Retinal pigment epithelial cell (primary cell): ENCODE measurements at regions not wholly inside any gene's neighbourhood (a gene's known extent, or its start where the extent isn't known, plus 50 kb on each side); places are given as distances from the start of the nearest gene placed in this dataset.

Experiments
- DNase-seq: peaks from one replicate; pipeline ENCODE4 v3.0.0-alpha.2; 2010; ENCODE audit warnings: low read depth
- H3K4me3 ChIP-seq: 2 replicates; pipeline ENCODE4 v1.5.1; 2011; ENCODE audit warnings: mild to moderate bottlenecking, low read length, control low read depth, moderate library complexity
- CTCF ChIP-seq: conservative IDR thresholded peaks from 2 replicates; pipeline ENCODE4 v1.5.1; 2011; ENCODE audit warnings: low read depth, low read length, control low read depth, inconsistent platforms

GRCh38 chr16:63174801-63175200, 1138.6 kb upstream of the CDH8 start:
- H3K4me3 ChIP-seq = no peak overlapping the region
- no peak for TF ChIP-seq CTCF
- no peak for DNase-seq

DNA sequence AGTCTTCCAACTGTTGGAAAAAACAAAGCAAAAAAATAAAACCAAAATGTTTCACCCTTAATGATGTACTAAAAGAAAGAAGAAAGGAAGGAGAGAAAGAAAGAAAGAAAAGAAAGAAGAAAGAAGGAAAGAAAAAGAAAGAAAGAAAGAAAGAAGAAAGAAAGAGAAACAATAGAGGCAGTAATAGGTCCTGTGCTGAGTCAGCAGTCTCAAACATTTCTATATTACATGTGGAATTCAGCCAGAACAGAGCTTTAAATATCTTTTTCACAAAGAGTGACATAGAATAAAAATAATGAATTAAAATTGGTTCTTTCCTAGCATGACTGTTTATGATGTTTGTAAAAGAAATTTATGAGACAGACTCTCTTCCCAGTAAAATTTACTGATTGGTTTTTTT, 1135.3 kb upstream of the CDH8 start:
- TF ChIP-seq CTCF = no peak
- no peak for DNase-seq
- H3K4me3 ChIP-seq = no peak overlapping the region

- DNase-seq = no peak
- no peak overlapping the region for H3K4me3 ChIP-seq
- no peak for TF ChIP-seq CTCF
These were observed 1132.9 kb upstream of the CDH8 start for GRCh38 chr16:63169100-63169499.

DNA sequence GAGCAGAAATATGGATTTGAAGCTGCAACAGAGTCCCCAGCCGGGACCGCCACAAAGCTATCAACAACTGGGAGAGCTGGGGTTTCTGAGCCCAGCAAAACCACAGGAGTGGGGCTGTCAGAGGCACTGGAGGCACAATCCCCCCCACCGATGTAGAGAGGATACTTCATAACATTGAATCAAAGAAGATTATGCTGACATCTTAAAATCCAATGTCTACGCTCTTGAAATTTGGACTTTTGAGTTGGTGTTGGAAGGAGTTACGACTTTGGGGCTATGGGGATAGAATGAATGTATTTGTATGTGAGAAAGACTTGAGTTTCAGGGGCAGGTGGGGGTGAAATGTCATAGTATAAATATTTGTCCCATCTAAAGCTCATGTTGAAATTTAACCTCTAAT, 1121.6 kb upstream of the CDH8 start:
- TF ChIP-seq CTCF = no peak
- DNase-seq = no peak
- no peak overlapping the region for H3K4me3 ChIP-seq

DNA sequence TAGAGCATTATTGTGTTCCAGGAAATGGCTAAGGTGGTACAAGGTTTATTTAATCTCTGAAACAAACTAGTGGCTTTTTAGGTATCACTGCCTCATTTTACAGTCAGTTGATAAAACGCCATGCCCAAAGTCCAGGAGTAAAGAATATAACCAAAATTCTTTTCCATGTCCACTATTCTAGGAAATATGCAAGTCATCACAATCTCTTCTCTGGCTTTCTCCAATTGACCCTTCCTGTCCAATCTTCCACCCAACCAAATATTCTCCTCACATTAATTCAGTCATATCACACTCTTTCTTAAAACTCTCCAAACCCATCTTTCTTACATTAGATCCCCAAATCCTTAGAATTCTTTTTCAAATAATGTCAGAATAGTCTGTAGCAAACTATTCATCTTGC, 1110.0 kb upstream of the CDH8 start:
- DNase-seq = no peak

GRCh38 chr16:63145411-63145810, 1109.2 kb upstream of the CDH8 start:
- no peak overlapping the region for H3K4me3 ChIP-seq
- no peak for DNase-seq
- no peak for TF ChIP-seq CTCF

More for the DNA sequence above, 1110.0 kb upstream of the CDH8 start:
- no peak overlapping the region for H3K4me3 ChIP-seq
- no peak for TF ChIP-seq CTCF

DNA sequence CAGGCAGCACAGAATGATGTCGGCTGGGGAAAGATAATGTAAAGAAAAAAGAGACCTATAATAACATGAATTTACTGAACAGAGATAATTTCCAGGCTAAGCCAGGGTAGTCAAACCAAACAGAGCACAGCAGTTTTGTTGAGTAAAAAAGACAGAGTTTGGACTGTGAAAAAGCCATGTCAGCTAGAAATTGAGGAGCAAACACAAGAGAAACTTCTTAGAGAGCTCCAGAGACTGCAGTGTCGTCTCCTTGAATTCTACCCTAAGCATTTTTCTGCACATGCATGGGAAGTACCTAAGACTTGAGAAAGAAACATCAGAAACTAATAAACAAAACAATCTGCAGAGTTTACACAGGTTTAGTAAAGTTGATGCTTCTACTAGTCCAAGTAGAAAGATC, 1098.8 kb upstream of the CDH8 start:
- TF ChIP-seq CTCF = no peak
- no peak for DNase-seq
- no peak overlapping the region for H3K4me3 ChIP-seq
